CD4-positive, alpha-beta T cell treated with Interleukin-17A for 1 hour (primary cell): ENCODE measurements at regions not wholly inside any gene's neighbourhood (a gene's known extent, or its start where the extent isn't known, plus 50 kb on each side); places are given as distances from the start of the nearest gene placed in this dataset.
A peak's percentile ranks its signal among the peaks of the same experiment; 100 is the strongest.

ENCODE experiments used
- DNase-seq: peaks from one replicate; pipeline ENCODE4 v3.0.0-alpha.2; 2020

DNA sequence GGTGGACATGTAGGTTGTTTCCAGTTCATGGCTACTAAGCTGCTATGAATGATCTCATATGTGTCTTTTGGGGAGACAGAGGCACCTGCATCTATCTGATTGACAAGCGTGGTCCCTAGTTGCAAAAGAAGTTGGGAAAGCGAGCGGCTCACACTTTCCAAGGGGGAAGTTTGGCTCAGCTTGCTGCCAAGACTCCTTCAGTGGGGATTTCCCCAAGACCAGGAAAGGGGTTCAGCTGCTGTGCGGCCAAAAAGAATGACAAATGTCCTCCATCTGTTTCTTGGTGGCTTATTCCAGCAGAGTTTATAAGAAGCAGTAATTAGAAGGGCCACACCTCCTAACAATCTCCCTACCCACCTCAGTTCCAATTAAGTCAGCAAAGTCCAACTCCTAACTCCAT is 128.5 kb upstream of the GALNT2 start:
- DNase-seq: no peak

DNA sequence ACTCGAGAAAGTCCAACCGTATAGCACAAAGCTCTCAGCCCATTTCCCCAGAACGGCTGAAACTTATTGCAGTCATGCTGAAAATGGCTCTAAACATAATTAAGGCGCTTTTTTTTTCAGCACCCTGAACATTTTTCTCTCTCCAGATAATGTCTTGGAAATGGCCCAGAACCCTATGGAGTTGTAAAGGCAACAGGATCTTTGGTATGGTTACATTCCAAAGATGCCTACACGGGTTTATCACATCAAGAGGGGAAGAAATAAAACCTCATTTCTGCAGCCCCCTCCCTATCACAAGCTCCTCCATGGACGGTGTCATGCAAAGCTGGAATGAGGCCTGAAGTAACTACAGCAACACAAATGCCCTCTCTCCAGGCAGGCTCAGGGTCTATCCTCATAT is 126.4 kb upstream of the GALNT2 start:
- DNase-seq: no peak

DNA sequence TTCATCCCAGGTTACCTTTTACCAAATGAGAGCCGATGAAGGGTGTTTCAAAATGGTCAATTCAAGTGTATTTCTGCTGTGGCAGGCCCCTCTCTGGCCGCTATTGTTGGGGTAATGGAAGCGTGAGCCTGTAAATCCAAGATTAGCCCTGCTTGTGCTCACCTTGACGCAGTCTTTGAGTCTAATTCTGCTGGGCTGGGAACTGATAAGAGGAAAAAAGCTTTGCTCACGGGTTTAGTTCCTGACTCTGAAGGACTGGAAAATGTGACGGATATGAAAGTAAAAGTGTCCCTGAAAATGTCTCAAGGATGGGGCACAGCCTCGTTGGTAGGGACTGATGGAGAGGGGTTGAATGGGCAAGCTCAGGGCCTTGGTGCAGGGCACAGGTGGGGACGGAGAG is 125.9 kb upstream of the GALNT2 start:
- no peak for DNase-seq

DNA sequence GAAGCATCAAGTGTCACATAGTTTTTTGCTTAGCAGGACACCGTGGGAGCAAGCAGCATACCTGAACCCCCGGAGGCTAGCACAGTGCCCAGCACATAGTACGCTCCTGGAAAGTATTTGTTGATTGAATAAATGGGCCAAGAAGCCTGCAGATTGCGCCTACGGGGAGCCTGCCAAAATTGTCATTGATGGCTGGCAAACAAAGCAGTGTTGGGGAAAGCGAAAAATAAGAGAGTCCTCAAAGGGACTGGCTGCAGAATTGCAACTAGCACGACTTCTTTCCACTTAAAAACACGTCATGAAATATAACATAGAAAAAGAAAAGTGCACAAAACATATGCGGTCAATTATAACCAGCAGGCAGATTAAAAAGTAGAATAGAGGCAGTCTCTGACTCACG is 125.2 kb upstream of the GALNT2 start:
- no peak for DNase-seq

DNA sequence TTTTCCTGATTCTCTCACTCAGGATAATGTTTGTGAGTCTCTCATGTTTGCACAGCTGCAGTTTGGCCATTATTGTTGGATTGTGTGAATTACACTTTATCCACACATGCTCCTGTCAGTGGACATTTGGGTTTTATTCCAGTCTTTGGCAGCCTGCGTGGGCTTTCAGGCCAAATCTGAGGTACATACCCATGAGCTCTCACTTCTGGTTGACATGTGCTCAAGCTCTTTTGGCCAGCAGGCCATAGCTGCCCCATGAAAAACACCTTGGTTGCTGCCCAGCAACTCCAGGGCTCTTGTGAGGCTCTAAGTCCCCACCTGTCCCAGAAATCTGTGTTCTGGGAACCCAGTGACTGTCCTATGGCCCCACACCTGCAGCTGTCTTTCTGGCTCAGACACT is 124.5 kb upstream of the GALNT2 start:
- no peak for DNase-seq

DNA sequence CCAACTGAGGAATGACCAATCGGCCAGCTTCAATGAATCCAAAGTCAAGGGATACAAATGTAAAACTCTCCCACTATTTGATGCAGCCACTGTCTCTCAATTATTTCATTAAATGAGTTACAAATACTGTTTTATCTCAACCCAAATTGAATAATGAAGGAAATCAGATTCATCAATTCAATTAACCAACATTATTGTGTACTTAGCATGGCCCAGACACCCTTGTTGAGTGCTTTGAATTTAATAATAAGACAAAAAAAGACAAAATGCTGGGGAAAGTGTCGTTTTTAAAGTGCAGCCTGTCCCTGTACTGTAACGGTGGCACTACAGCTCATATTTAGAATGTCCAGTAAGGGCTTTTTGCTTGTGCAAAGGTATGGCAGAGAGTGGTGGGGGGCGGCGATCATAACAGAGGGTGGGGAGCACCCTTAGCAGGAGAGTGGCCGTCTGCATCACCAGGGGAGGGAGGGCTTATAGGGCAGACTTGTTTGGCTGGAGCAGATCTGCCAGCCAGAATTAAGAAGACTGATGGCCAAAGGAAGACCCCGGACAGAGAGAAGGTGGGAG is 123.8 kb upstream of the GALNT2 start:
- no peak for DNase-seq

DNA sequence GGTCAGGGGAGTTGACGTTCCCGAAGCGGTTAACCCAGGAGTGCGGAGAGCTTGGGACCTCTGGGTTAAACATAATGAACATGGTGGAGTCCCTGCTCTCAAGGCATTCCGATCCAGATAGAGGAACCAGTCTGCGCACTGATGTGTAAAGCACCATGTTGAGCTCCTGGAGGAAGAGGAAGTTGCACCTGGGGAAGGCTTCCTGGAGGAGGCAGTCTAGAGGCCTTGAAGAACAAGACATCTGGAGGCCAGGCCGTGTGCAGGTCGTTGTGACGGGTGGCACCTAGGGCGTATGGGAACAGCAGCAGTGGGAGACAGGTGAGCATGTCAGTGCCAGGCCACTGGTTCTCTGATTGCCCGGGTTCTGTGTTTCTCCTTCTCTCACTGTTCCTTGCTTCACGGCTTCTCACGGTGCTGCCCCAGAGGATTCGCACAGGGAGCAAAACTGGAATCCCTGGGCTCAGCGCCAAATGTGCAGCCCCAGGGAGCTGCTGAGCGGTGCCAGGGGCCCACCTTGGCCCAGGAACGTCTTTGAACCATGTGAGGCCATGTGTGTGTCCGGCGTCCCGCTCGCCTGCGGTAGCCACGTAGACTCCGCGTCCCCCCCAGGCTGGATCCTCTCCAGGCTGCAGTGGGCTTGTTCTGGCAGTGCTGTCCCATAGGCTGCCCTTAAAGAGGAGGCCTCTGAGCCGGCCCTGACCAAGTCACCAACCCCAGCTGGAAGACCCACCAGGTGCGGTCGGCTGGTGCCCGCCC is 122.9 kb upstream of the GALNT2 start:
- no peak for DNase-seq

DNA sequence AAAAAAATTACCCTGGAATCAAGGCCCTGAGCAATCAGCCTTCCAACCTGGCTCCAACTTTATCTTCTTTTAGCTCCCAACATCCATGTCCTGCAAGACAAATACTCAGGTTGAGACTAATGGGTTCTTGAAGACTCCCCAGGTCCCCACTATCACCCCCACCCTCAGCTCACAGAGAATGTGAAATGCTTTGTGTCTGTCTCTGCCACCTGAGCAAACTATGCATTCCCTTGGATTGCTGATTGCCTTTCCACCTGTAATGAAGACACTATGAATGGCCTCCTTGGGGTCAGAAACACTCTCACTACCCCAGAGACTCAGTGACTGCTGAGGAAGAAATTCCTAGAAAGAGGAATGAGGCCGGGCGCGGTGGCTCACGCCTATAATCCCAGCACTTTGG is 121.2 kb upstream of the GALNT2 start:
- DNase-seq: no peak

DNA sequence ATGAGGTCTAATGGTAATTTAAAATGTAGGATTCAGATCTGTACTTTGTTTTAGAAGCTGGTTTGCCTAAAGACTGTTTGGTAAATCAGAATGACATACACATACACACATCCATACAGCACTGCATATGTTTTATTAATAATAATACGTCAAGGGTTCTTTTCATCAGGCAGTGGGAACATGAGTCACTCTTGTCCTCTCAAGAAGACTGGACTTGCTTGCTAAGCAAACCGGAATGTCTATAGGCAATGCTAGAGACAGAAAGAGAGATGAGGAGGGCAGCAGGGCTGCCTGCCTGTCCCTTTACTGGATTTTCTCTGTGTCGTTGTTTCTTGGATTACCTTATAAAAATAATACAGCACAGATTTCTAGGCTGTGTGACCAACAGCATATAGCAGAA is 119.1 kb upstream of the GALNT2 start:
- DNase-seq: no peak

DNA sequence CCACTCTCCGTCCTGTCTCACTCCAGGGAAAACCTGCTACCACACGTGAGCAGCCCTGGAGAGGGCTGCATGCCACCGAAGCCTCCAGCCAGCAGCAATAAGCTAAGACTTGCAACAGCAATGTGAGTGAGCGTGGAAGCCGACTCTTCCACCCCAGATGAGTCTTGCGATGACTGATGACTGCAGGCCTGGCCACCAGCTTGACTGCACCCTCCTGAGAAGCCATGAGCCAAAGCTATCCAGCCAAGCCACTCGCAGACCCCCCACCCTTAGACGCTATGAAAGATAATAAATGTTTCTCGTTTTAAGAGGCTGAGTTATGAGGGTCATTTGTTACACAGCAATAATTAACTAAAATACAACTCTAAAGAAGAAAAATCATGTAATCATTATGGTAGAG is 118.6 kb upstream of the GALNT2 start:
- DNase-seq: no peak

DNA sequence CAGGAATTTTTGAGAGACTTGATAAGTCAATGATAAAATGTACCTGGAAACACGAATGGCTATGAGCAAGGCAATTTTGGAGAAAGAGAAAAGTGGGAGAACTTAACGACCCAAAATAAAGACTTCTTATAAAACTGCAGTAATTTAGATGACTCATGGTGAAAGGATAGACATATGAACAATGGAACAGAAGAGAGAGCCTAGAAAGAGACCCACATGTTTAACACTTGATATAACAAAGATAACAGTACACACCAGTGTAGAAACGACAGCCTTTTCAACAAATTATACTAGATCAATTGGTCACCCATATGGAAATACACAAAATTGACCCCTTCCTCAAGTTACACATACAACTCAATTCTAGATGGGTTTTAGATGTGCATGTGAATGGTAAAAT is 117.5 kb upstream of the GALNT2 start:
- no peak for DNase-seq

DNA sequence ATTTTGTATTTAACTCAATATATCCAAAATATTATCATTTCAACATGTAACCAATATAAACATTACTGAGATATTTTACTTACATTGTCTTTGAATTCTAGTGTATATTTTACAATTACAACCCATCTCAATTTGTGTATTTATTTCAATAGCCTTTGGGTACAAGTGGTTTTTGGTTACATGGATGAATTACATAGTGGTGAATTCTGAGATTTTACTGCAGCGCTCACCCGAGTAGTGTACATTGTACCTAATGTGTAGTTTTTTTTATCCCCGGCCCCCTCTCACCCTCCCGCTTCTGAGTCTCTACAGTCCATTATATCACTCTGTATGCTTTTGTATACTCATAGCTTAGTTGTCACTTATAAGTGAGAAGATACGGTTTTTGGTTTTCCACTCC is 117.0 kb upstream of the GALNT2 start:
- no peak for DNase-seq

DNA sequence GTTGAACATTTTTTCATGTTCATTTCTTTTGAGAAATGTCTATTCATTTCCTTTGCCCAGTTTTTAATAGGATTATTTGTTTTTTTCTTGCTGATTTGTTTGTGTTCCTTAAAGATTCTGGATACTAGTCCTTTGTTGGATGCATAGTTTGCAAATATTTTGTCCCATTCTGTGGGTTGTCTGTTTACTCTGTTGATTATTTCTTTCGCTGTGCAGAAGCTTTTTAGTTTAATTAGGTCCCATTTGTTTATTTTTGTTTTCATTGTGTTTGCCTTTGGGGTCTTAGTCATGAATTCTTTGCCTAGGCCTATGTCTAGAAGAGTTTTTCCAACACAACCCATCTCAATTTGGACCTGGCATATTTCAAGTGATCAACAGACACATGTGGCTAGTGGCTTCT is 116.1 kb upstream of the GALNT2 start:
- no peak for DNase-seq

DNA sequence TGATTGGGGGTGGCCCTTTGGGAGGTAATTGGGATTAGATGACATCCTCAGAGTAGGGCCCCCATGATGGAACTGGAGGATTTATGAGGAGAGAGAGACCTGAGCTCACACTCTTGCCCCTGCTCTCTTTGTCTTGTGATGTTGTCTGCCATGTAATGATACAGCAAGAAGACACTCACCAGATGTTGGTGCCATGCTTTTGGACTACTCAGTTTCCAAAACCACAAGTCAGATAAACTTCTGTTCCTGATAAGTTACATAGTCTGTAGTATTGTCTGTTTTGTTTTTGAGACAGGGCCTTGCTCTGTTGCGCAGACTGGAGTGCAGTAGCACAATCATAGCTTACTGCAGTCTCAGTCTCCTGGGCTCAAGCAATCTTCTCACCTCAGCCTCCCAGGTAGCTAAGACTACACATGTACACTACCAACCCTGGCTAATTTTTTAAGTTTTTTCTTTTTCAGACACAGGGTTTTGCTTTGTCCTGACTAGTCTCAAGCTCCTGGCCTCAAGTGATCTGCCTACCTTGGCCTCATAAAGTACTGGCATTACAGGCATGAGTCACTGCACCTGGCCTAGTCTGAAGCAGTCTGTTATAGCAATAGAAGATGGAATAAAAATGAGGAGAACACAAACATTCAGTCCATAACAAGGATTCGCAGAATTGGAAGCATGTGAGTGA is 115.0 kb upstream of the GALNT2 start:
- DNase-seq: no peak

DNA sequence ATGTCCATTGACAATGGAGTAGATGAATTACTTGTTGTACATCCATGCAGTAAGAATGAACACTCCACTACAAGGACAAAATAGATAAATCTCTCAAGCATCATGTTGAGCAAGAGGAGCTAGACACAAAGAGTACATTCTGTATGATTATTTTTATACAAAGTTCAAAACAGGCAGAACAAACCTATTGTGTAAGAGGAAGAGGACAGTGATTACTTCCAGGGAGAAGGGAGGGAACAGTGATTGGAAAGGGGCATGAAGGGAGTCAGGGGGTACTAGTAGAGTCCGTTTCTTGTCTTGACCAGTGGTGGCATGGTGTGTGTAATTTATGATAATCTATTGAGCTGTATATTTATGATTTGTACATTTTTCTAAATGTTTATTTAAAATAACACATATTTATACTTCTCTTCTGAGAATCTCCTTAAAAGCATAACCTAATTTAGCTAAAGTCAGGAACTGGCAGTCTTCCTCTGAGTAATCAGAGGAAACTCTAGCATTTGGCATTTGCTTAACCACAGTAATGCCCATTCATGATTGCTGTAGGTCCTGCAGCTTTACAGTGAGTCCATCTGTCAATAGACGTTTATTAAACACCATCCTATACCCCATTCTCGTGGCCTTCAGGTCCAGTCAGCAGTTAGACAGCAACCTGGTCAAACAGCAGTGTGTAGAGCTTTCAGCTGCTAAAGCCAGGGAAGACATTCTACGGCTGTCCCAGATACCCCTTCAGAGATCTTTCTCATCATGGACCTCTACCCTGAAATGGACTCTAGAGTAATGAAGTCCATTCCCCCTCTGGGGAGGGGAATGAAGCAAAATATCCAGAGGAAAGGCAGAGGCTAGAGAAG is 114.1 kb upstream of the GALNT2 start:
- DNase-seq: no peak

DNA sequence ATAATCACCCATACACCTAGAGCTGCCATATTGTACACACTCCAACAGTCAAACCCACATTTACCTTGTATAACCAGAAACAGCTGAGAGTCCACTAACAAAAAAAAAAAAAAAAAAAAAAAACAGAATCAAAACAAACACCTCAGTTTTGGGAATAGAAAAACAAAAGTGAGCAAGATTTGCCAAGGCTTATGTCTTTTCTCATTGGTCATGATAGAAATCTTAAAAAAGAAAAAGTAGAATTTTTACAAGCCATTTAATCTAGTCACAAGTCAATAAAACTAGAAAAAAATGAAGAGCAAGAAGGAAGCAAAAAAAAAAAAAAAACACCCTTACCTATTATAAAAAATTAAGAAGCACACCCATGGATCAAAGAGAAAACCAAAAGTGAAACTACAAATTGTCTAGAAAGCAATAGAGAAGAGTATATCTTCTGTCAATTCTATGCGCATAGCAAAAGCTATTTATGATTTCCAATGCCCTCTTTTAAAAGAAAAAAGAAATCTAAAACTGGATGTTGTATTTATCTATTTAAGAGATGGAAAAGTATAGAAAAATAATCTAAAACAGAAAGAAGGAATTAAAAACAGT is 113.2 kb upstream of the GALNT2 start:
- peak; percentile 24 for DNase-seq

DNA sequence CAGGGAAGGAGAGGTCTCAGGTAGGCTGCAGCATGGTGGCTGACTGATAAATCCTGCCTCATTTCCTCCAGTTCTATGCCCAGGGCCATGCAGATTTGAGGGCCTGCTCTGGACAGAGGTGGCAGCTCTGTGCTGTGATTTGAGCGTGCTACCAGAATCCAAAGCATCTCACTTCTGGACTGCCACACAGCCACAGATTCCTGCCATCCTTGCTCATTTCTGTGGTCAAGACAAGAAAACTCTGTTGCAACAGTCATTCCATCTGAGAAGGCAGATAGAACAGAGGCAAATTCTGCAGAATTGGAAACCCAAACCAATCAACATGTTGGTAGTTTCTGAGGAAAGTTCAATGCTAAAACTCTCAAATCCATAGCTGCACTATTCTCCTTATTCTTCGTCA is 102.8 kb upstream of the GALNT2 start:
- no peak for DNase-seq

DNA sequence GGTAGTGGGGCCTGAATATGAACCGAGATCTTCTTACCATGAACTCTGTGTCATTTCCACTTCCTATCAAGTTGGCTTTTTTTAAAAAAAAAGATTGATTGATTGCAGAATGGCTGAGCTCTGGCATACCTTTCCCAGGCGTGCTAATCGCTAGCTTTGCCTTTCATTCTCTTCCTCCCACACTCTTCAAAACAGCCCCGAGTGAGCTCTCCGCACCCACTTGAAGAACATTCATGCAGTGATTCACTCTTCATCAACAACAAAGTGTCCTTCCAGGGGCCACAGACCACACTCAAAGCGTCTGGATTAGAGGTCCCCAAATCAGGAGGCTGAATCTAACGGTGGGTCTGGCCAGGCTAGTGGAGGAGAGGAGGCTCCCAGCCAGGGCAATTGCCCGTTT is 96.3 kb upstream of the GALNT2 start:
- DNase-seq: no peak

DNA sequence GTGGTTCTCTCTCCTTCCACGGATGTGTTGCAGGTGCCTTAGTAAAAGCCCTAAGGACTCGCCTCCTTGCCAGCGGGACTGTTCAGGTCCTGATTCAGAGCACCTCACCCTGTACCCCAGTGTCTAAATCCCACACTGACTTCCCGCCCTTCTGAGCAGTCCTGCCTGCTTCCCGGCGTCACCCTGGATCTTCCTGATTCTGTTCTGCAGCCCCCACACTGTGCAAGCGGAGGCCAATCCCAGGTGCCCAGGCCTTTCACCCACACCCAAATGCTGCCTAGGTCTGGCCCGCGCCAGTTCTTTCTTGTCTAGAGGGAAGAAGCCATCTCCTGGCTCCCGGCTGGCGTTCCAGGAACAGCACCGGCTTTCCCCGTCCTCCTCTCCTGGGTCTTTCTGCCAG is 95.9 kb upstream of the GALNT2 start:
- DNase-seq: no peak

DNA sequence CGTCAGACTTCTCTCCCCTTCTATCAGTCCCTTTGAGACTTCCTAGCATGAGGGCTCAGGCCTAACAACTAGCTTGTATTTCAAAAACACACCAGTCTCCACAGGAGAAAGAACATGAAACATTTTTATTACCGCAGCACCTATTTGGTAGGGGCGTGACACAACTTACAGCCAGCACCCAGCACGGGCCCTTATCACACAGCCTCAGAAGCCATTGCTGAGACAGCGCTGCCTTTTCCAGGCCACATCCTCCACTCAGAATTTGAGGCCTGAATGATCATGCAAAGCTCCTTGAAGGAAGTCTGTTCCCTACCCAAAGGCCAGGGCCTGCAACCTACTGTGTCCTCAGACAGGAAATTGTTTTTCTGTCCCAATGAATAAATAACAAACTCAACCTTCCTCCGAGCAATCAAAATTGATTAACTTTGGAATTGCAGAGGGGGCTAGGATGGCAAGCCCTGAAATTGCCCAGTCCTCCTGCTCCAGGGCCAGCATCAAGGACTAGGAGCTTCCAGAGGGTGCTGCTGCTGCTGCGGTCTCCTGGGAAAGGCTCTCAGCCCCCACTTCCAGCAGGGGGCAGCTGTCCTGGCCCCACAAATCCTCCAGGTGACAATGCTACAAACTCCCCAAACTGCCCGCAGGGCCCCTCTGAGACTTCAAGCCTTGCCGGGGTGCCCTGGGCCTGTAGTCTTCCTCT is 94.3 kb upstream of the GALNT2 start:
- DNase-seq: no peak

DNA sequence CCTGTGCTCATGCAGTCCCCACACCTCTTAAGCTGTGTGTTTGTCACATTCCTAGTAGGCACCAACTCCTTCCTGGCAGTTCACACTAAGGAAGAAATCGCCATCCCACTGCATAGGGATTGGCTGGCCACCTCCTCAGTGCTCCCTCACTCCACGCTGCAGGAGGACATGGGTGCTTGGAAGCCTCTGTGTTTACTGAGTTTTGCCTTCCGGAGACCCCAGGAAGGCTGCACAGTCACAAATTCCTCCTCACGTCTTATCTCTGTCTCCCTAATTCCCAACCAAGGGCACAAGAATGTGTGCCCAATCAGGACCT is 93.8 kb upstream of the GALNT2 start:
- DNase-seq: no peak

DNA sequence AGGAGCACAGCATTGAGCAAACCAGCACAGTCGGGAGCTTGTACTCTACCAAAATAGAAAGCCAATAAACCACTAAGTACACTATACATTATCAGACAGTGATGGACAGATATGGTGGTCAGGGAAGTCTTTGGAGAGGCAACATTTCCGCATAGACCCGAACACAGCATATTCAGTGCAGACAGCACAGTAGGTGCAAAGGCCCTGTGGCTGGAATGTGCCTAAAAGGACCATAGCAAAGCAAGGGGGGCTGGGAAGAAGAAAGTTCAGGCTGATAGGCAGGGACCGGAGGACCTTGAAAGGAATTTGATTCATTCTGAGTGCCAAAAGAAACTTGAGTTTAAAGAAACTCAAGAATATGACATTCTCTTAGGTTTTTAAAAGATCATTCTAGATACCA is 92.0 kb upstream of the GALNT2 start:
- no peak for DNase-seq

DNA sequence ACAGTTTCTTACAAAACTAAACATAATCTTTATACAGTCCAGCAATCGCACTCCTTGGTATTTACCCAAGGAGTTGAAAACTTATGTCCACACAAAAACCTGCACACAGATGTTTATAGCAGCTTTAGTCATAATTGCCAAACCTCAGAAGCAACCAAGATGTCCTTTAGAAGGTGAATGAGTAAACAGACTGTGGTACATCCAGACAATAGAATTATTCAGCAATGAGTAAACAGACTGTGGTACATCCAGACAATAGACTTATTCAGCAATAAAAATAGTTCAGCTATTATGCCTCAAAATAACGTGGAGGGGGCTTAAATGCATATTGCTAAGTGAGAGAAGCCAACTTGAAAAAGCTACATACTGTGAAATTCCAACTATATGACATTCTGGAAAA is 87.0 kb upstream of the GALNT2 start:
- DNase-seq: no peak
